ACC112 (cell line): ENCODE measurements at regions not wholly inside any gene's neighbourhood (a gene's known extent, or its start where the extent isn't known, plus 50 kb on each side); places are given as distances from the start of the nearest gene placed in this dataset.
A peak's percentile ranks its signal among the peaks of the same experiment; 100 is the strongest.

Source experiments
- H2AFZ ChIP-seq: fragments of 200-600 bp; sonication (generic); one replicate; pipeline ENCODE4 v1.6.0; 2017; ENCODE audit warnings: antibody characterized with exemption, low read length; ENCODE audit not compliant: unreplicated experiment
- H3K27ac ChIP-seq: fragments of 200-600 bp; sonication (generic); 2 replicates; pipeline ENCODE4 v1.5.1; 2014; ENCODE audit warnings: low read depth, mild to moderate bottlenecking, antibody characterized with exemption, low read length, moderate library complexity
- H3K27me3 ChIP-seq: fragments of 200-600 bp; sonication (generic); 2 replicates; pipeline ENCODE4 v1.6.1; 2014; ENCODE audit warnings: mild to moderate bottlenecking, antibody characterized with exemption, low read length, moderate library complexity, mixed read lengths; ENCODE audit not compliant: insufficient read depth
- H3K36me3 ChIP-seq: fragments of 200-600 bp; sonication (generic); 2 replicates; pipeline ENCODE4 v1.6.1; 2016; ENCODE audit warnings: mild to moderate bottlenecking, antibody characterized with exemption, low read length, moderate library complexity, mixed read lengths; ENCODE audit not compliant: insufficient read depth
- H3K4me1 ChIP-seq: fragments of 200-600 bp; sonication (generic); one replicate; pipeline ENCODE4 v1.6.1; 2016; ENCODE audit warnings: low read length, mixed read lengths; ENCODE audit not compliant: insufficient read depth, unreplicated experiment, control insufficient read depth
- H3K4me3 ChIP-seq: fragments of 200-600 bp; sonication (generic); 2 replicates; pipeline ENCODE4 v1.5.1; 2014; ENCODE audit warnings: mild to moderate bottlenecking, low read depth, low read length
- H3K79me2 ChIP-seq: fragments of 200-600 bp; sonication (generic); one replicate; pipeline ENCODE4 v1.6.0; 2016; ENCODE audit warnings: low read length; ENCODE audit not compliant: control insufficient read depth, unreplicated experiment, insufficient read depth

DNA sequence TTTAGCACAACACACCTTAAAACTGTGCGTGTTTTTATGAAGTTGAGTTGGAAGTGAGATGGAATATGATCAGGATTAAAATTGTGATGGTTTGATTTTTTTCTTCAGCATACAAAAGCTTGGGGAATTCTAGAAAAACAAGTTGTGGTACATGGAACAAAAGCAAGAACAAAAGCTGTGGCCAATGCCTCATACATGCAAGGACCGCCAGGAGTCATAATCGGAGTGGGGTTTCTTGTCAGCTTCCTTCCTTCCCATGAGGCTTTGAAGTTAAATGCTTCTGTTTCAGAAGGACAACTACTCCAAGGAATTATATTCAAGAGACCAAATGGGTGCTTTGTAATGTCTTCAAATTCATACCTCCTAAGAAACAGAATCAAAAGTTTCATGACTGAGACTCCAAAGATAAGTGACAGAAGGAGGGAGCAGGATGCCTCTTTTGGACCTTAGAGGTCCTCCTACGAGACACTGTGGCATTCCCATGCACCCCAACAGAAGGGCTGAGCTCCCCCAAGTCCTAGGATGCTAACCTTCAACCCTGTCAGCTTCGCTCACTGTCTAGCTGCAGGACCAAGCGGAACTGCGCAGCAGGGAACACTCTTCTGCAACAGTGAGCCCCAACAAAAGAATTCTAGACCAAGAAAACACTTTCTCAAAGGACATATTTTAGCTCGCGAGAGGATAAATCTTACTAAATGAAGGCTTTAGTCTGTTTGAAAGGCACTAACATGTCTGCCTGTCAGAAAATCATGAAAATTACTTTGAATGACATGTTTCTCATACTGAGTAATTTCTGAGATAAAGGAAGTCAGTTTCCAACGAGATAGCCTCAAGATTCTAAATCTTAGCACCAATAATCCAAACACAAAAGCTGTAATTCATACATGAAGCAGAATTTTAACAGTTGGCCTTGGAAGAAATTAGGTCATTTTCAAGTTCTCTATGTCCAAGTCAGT lies 108.5 kb upstream of the NHSL1 start:
- H3K4me3 ChIP-seq = no peak overlapping the region
- no peaks in the 10 kb centered on the region for H3K36me3 ChIP-seq
- H3K4me1 ChIP-seq = no peaks in the 10 kb centered on the region
- H2AFZ ChIP-seq = no peak overlapping the region
- peaks cover 3% of the 10 kb centered on the region for H3K79me2 ChIP-seq
- H3K27ac ChIP-seq = no peak overlapping the region
- H3K27me3 ChIP-seq = no peaks in the 10 kb centered on the region

DNA sequence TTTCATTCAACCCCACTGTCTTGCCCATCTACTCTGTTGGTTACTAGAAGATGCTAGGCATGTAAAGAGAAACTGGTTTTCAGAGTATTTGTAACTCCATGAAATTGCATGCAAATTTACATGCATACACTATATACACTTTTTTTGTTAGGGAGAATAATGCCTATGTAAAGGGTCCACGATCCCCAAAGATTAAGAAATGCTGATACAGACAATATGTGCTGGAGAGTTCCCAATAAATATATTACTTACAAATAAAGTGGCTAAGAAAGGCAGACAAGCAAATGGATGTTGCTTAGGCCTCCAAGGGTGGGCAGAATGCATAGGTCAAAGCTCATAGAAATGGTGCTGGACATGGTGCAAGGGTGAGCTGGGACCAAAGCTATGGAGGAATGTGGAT lies 109.6 kb upstream of the NHSL1 start:
- Histone ChIP-seq H3K27ac (no peak overlapping the region), H3K4me1 (no peaks in the 10 kb centered on the region), H2AFZ (no peak overlapping the region), H3K4me3 (no peak overlapping the region), H3K27me3 (no peaks in the 10 kb centered on the region), H3K79me2 (peaks cover 3% of the 10 kb centered on the region), H3K36me3 (no peaks in the 10 kb centered on the region)

DNA sequence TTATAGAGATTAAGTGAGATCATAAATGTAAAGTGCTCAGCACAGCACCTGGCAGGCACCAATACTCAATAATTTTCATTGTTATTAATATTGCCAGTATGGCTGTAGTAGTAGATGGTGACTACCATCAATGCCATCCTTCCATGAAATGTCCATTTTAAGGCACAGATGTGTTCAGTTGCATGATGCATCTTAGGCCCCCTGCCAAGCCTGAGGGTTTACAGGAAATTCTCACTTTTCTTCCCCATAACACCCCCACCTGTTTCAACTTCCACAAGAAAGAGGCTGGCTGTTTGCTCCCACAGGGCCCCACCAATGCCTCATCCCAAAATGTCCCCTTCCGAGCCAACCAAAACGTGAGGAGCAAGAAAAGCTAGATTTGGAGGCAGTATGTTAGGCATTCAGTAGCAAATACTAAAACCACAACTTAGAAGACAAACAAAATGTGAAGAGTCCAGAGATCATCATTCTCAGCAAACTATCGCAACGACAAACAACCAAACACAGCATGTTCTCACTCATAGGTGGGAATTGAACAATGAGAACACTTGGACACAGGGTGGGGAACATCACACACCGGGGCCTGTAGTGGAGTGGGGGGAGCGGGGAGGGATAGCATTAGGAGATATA lies 110.6 kb upstream of the NHSL1 start:
- H2AFZ ChIP-seq = no peak overlapping the region
- no peak overlapping the region for H3K27ac ChIP-seq
- peaks cover 3% of the 10 kb centered on the region for H3K79me2 ChIP-seq
- H3K27me3 ChIP-seq = no peaks in the 10 kb centered on the region
- H3K36me3 ChIP-seq = no peaks in the 10 kb centered on the region
- H3K4me1 ChIP-seq = no peaks in the 10 kb centered on the region
- no peak overlapping the region for H3K4me3 ChIP-seq

DNA sequence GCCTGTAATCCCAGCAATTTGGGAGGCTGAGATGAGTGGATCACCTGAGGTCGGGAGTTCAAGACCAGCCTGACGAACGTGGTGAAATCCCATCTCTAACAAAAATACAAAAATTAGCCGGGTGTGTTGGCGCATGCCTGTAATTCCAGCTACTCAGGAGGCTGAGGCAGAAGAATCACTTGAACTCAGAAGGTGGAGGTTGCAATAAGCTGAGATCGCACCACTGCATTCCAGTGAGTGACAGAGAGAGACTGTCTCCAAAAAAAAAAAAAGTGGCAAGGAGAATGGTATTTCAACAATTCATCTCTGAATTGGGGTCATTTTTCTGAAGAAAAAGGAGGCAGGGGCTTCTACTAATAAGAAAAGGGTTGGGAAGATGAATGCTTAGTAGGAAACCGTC lies 111.5 kb upstream of the NHSL1 start:
- Histone ChIP-seq H3K36me3 (no peaks in the 10 kb centered on the region), H3K27ac (no peak overlapping the region), H3K4me3 (no peak overlapping the region), H2AFZ (no peak overlapping the region), H3K4me1 (no peaks in the 10 kb centered on the region), H3K27me3 (no peaks in the 10 kb centered on the region), H3K79me2 (peaks cover 3% of the 10 kb centered on the region)

DNA sequence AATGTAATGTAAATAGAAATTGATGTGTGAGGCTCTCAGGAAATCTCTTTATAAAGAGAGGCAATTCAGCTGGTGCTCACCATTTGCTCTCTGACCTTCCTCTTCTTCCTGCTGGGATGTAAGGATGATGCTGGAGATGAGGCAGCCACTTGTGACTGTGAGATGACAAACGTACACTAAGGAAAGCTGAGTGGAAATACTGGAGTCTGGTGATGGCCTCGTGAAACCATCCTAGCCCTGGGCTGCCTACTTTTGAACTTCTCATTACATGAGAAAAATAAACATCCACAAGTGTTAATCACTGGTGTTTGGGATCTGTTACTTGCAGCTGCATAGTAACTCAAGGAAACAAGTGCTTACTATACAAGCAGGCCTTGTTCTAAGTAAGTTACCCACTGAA lies 114.9 kb upstream of the NHSL1 start:
- no peaks in the 10 kb centered on the region for H3K36me3 ChIP-seq
- no peak overlapping the region for H3K27ac ChIP-seq
- no peak overlapping the region for H3K4me3 ChIP-seq
- peaks cover 3% of the 10 kb centered on the region for H3K79me2 ChIP-seq
- H3K27me3 ChIP-seq = no peaks in the 10 kb centered on the region
- H3K4me1 ChIP-seq = no peaks in the 10 kb centered on the region
- no peak overlapping the region for H2AFZ ChIP-seq

DNA sequence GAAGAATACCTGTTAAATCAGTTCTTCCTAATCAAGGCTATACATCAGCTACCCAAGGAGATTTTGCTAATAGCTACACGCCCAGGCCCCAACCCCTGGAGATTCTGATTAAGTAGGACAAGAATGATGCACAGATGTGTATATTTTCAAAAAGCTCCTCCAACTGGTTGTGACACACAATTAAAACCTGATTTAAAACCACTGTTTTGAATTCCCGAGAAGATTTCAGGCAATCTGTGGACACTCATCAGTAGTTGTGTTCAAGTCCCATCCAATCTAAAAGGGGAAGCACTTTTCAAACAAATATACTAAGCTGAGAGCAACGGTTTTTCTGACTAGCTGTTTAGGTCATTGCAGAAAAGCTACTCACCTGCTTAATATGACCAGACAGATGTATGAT lies 118.9 kb upstream of the NHSL1 start:
- H2AFZ ChIP-seq = no peak overlapping the region
- H3K27me3 ChIP-seq = no peaks in the 10 kb centered on the region
- no peaks in the 10 kb centered on the region for H3K4me1 ChIP-seq
- no peak overlapping the region for H3K27ac ChIP-seq
- no peaks in the 10 kb centered on the region for H3K36me3 ChIP-seq
- no peak overlapping the region for H3K4me3 ChIP-seq
- H3K79me2 ChIP-seq = no peaks in the 10 kb centered on the region

DNA sequence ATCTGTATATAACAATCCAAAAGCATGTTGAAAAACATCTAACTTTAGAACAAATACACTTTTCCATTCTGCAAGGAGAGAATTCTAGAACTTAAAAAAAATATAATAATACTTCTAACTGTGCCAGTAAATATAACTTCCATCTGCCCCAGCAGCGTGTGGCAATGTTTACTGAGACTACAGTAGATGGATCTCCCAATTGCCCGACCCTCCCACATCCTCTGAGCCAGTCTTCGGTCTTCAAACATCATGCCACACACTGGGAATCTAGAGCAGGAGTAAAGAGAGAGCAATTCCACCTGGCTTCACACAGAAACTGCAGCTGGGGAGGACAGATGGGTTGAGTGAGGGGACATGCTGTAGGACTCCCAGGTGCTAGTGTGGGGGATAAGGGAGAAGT lies 121.3 kb upstream of the NHSL1 start:
- Histone ChIP-seq H3K79me2 (no peaks in the 10 kb centered on the region), H3K36me3 (no peaks in the 10 kb centered on the region), H3K27me3 (no peaks in the 10 kb centered on the region), H3K4me1 (no peaks in the 10 kb centered on the region), H2AFZ (no peak overlapping the region), H3K4me3 (no peak overlapping the region), H3K27ac (no peak overlapping the region)

DNA sequence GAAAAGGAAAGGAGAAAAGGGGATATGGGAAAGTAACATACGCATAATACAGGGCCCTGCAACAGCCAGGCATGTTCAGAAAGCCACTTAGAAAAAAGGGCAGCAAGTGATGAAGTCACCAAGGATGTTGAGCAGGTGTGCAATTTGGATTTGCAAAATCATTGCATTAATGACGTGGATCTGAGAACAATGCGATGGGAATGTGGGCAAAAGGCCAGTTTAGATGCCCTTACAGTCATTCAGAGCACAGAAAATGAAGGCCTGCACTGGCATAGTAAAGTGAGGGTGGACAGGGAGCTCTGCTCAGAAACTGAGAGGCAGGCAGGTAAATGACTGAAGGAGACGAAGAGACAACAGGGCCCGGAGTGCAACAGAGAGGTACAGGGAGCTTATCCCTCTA lies 123.7 kb upstream of the NHSL1 start:
- Histone ChIP-seq H3K27me3 (no peaks in the 10 kb centered on the region), H2AFZ (no peak overlapping the region), H3K36me3 (no peaks in the 10 kb centered on the region), H3K4me1 (no peaks in the 10 kb centered on the region), H3K79me2 (no peaks in the 10 kb centered on the region), H3K4me3 (no peak overlapping the region), H3K27ac (no peak overlapping the region)

DNA sequence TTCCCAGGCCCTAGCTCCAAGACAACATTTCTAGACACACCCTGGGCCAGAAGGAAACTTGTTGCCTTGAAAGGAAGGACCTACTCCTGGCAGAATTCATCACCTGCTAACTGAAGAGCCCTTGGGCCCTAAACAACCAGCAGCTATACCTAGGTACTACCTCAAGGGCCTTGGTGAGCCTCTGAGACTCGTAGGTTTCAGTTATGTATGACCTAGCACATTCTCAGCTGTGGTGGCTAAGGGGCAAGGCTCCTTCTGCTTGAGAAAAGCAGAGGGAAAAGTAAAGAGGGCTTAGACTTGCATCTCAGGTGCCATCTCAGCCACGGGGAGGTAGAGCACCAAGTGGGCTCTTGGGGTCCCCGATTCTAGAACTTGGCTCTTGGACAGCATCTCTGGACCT lies 132.3 kb upstream of the NHSL1 start:
- H3K4me3 ChIP-seq = no peak overlapping the region
- H3K27me3 ChIP-seq = no peaks in the 10 kb centered on the region
- H3K36me3 ChIP-seq = no peaks in the 10 kb centered on the region
- H3K79me2 ChIP-seq = peaks cover 19% of the 10 kb centered on the region
- H3K27ac ChIP-seq = no peak overlapping the region
- H3K4me1 ChIP-seq = no peaks in the 10 kb centered on the region
- no peak overlapping the region for H2AFZ ChIP-seq

DNA sequence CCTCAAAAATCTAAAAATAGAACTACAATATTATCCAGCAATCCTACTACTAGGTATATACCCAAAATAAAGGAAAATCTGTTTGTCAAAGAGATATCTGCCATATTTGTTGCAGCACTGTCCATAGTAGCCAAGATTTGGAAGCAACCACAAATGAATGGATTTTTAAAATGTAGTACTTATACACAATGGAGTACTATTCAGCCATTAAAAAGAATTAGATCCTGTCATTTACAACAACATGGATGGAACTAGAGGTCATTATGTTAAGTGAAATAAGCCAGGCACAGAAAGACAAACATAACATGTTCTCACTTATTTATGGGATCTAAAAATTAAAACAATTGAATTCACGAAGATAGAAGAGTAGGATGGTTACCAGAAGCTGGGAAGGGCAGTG lies 135.7 kb upstream of the CCDC28A start:
- Histone ChIP-seq H3K4me1 (peaks cover 7% of the 10 kb centered on the region), H2AFZ (no peak overlapping the region), H3K4me3 (no peak overlapping the region), H3K36me3 (no peaks in the 10 kb centered on the region), H3K27ac (no peak overlapping the region), H3K27me3 (no peaks in the 10 kb centered on the region), H3K79me2 (peaks cover 16% of the 10 kb centered on the region)

DNA sequence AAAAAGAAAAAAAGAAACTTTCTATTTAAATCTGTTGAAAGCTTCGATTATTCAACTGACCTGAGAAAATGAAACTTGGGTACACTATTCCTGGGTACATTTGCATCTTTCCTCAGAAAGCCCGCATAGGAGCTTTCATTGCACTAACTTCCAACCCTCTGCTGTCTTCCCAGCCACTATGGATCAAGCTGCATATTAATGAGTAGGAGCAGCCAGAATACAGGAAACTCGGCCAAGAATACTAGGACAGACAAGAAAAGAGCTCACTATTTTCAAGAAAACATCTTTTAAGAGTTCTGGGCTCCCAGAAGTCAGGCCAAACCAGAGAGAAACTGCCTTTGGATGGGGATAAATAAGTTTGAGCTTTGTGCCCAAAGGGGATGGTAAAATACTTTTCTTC lies 135.0 kb upstream of the CCDC28A start:
- no peaks in the 10 kb centered on the region for H3K27me3 ChIP-seq
- H2AFZ ChIP-seq = peak overlapping the region; percentile 82
- H3K79me2 ChIP-seq = peaks cover 12% of the 10 kb centered on the region
- no peak overlapping the region for H3K27ac ChIP-seq
- H3K36me3 ChIP-seq = no peaks in the 10 kb centered on the region
- H3K4me1 ChIP-seq = peaks cover 7% of the 10 kb centered on the region
- peak overlapping the region; percentile 20 for H3K4me3 ChIP-seq
